ENCODE measurements at regions not wholly inside any gene's neighbourhood (a gene's known extent, or its start where the extent isn't known, plus 50 kb on each side); places are given as distances from the start of the nearest gene placed in this dataset.

DNA sequence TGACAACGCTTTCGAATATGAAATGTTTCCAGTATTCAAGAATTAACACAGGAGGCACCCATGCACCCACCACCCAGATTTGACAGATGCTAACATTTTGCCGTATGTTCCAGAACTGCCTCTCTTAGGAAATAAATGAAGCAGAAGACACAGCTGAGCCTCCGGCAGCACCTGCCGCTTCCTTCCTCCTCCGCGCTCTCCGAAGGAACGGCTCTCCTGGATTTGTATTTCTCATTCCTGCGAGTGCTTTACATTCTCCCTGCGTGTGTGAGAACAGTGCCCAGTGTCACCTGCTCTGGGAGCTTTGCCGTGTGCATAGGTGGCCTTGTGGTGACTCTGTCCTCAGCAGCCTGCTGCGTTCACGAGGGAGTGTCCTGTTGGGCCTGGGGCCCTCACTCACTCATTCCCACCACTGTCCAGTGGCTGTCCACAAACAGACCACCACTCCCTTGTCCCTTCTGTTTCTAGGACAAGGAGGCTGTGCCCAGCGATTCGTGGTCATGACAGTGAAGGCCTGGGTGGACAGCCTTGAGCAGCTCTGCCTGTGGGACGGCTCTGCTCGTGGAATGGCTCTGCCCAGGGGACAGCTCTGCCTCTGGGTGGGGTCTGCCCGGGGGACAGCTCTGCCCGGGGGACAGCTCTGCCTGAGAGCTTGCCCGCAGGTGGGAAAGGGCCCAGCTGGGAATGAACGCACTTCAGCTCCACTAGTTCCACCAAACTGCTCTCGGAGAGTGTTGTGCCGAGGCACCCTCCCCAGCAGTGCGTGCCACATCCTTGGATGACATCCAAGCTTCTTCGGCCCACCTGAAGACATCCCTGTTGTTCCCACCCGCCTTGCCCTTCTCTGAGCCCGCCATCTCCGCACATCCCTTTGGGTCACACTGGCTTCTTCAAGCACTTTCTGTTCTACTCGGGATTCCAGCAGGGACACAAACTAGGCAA is 170.5 kb upstream of the PPP1R26 start:
- TF ChIP-seq, protein P1, sequence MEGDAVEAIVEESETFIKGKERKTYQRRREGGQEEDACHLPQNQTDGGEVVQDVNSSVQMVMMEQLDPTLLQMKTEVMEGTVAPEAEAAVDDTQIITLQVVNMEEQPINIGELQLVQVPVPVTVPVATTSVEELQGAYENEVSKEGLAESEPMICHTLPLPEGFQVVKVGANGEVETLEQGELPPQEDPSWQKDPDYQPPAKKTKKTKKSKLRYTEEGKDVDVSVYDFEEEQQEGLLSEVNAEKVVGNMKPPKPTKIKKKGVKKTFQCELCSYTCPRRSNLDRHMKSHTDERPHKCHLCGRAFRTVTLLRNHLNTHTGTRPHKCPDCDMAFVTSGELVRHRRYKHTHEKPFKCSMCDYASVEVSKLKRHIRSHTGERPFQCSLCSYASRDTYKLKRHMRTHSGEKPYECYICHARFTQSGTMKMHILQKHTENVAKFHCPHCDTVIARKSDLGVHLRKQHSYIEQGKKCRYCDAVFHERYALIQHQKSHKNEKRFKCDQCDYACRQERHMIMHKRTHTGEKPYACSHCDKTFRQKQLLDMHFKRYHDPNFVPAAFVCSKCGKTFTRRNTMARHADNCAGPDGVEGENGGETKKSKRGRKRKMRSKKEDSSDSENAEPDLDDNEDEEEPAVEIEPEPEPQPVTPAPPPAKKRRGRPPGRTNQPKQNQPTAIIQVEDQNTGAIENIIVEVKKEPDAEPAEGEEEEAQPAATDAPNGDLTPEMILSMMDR (conservative IDR thresholded peaks at IDR 0.05; ENCODE audit: low read length), result no peak
- TF ChIP-seq EZH2phosphoT487 (IDR thresholded peaks at IDR 0.05; ENCODE audit: borderline replicate concordance), result no peak

Data from Loucy (cell line).